Stomach (tissue), 4 donors: ENCODE measurements at regions not wholly inside any gene's neighbourhood (a gene's known extent, or its start where the extent isn't known, plus 50 kb on each side); places are given as distances from the start of the nearest gene placed in this dataset.

ENCODE experiments used
- CTCF ChIP-seq, 7 experiments: fragments of 450-650 bp in 4 of 7; fragments of 200-600 bp in 3 of 7; sonication (generic) in 3 of 7; IDR thresholded peaks; one replicate each; pipeline ENCODE4 v1.5.1; 2016 to 2019; ENCODE audit warnings: antibody characterized with exemption in 7 of 7, control low read depth in 2 of 7, mild to moderate bottlenecking in 1 of 7
- POLR2A ChIP-seq, 4 donors: fragments of 450-650 bp; IDR thresholded peaks; one replicate each; pipeline ENCODE4 v1.6.1; 2016; ENCODE audit warnings: antibody characterized with exemption in 4 of 4, control low read depth in 2 of 4, mild to moderate bottlenecking in 1 of 4, moderate library complexity in 1 of 4
- POLR2AphosphoS5 ChIP-seq, 3 donors: sonication (generic); formaldehyde crosslinking; IDR thresholded peaks; one replicate each; pipeline ENCODE4 v1.6.1; 2016; ENCODE audit warnings: antibody characterized with exemption in 3 of 3

- TF ChIP-seq CTCF (IDR thresholded peaks at IDR 0.05), result no peak
- TF ChIP-seq POLR2A (IDR thresholded peaks at IDR 0.05), result no peak
- no peak for TF ChIP-seq POLR2AphosphoS5 (IDR thresholded peaks at IDR 0.05)
These were observed 268.0 kb downstream of the CTTN start for GRCh38 chr11:70666311-70666710.
